HG02938 (cell line): ENCODE measurements at regions not wholly inside any gene's neighbourhood (a gene's known extent, or its start where the extent isn't known, plus 50 kb on each side); places are given as distances from the start of the nearest gene placed in this dataset.

Source experiments
- ATAC-seq: cut with Tn5 transposase; IDR thresholded peaks from one replicate; pipeline ENCODE4 v1.9.1; 2021; ENCODE audit warnings: mild to moderate bottlenecking, moderate library complexity; ENCODE audit not compliant: unreplicated experiment

DNA sequence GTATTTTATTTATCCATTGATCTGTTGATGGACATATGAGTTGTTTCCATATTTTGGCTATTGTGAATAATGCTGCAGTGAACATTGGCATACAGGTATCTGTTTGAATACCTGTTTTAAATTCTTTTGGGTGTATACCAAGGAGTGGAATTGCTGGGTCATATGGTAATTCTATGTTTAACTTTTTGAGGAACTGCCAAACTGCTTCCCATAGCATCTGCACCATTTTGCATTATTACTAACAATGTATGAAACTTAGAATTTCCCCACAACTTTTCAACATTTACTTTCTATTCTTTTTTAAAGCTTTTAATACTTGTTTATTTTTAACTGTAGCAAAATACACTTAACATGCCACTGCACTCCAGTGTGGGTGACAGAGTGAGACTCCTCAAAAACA is 57.0 kb upstream of the MSN start:
- ATAC-seq = no peak

DNA sequence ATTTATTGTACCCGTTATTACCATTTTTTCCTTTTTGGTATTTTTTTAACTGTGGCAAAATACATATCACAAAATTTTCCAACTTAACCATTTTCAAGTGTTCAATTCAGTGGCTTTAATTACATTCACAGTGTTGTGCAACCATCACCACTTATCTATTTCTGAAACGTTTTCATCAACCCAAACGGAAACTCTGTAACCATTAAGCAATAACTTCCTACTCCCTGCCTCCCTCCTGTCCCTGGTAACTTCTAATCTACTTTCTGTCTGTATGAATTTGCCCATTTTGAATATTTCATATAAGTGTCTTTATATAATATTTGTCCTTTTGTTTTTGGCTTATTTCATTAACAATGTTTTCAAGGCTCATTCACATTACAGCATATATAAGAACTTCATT is 57.4 kb upstream of the MSN start:
- ATAC-seq = no peak

- no peak for ATAC-seq
Observed at GRCh38 chrX:65609237-65609636, 58.2 kb upstream of the MSN start.

- no peak for ATAC-seq
Observed at GRCh38 chrX:65608026-65608425, 59.4 kb upstream of the MSN start.

- no peak for ATAC-seq
Observed at GRCh38 chrX:65607070-65607742, 60.2 kb upstream of the MSN start.

- no peak for ATAC-seq
Observed at GRCh38 chrX:65602221-65602560, 65.3 kb upstream of the MSN start.

DNA sequence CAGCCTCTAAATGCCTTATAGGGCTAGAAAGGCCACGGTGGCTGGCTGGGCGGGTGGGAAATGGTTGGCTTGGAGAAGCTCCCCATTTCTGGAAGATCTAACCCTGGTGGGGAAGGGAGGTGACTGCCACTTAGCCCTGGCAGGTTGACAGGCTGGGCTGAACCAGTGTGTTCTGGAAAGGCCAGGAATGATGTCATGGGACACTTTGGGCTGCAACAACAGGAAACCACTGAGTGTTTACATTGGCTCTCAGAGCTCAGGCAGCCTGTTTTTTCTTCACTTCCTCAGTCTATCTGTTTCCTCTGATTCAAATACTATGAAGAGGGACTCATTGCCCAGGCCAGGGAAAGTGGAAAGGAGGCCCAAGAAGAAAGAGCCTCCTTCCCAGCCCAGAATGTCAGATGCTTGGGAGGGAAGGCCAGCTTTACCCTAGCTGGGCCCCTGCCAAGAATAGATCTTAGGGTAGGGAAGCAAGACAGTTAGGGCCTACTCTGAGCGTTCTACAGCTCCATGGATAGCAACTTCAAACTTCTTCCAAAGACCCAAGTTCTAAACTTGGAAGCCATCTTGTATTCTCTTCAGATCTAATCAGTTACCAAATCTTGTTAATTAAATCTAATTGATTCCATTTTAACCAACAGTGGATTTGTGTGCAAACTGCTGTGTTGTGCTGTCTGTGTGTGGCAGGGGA is 65.8 kb upstream of the MSN start:
- peak; percentile 67 for ATAC-seq

DNA sequence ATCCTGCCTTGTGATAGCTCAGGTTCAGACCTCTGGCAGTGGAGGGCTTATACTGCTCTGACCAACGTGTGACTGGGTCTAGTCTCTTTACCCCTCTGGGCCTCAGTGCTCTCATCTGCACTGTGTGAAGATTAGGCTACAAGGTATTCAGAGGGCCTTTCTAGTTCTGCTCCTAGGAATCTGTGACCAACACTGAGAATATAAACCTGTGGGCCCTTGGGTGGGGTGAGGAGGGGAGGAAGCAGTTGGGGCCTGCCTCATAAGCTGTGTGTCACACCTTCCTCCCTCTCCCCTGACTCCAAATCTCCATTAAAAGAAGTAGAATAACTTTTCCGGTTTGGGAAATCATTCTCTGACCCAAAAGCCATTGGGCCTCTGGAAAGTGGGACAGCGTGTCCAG is 66.3 kb upstream of the MSN start:
- ATAC-seq = no peak

GRCh38 chrX:65600106-65600505 is 65.5 kb upstream of the LAS1L start:
- ATAC-seq = no peak

DNA sequence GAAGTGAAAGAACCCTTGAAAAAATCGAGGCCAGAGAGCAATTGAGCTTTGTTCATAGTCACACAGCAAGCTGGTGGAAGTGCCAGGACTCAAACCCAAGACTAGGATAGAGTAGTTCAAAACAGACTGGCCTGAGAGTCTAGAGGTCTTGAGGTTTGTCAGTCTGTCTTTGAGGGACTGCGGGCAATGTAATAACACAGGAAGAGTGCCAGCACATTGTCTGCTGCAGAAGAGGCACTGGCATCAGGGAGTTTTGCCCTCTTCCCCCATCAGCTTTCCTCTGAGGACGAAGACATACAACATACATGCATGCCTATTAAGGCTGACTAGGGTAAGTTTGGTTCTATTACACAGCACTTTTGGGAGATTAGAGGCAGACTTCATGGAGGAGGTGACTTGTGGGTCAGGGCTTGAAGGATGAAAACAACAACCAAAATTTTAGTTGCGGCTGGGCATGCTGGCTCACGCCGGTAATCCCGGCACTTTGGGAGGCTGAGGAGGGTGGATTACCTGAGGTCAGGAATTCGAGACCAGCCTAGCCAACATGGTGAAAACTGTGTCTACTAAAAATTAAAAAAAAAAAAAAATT is 64.1 kb upstream of the LAS1L start:
- ATAC-seq = no peak

GRCh38 chrX:65596270-65597034 is 61.9 kb upstream of the LAS1L start:
- ATAC-seq = peak; percentile 59

DNA sequence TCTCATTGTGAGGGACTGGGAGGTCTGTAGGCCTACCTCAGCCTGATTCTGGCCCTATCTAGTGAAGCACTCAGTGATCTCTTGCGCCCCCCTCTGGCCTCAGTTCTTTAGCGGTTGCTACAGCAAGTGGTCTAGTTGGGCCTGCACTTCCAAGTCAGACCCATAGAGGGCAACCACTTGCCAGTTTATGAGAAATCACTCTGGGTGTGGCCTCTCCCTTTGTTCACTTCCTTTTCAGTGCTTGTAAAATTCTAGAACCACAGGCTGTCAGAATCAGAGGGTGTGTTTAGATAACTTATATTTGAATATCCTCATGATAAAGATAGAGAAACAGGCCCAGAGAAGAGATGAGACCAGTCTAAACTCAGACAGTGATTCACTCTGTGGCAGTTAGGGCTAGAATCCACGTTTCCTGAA is 60.9 kb upstream of the LAS1L start:
- peak; percentile 79 for ATAC-seq

GRCh38 chrX:65591206-65591605 is 56.6 kb upstream of the LAS1L start:
- ATAC-seq = no peak

DNA sequence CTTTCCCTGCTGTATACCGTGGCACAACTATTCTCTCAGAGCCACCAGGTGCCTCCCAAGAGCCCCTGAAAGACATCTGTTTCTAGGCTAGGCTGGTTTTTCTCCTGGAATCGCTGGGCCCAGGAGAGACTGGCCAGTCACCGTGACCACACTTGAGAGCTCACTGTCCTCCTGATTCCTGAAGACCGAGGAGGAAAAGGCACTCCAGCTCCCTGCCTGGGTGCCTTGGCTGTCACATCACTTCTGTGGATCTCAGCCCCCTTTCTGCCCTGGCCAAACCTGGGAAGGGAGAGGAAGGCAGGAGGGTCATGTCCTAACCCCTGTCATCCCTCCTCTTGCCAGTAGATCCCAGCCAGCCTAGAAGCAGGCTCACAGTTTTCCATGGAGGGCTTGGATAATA is 54.7 kb upstream of the LAS1L start:
- ATAC-seq = no peak

GRCh38 chrX:65588795-65589194 is 54.2 kb upstream of the LAS1L start:
- no peak for ATAC-seq

- ATAC-seq = no peak
Observed at GRCh38 chrX:65587616-65588526, 53.3 kb upstream of the LAS1L start.

- no peak for ATAC-seq
Observed at GRCh38 chrX:65586491-65586890, 51.9 kb upstream of the LAS1L start.

DNA sequence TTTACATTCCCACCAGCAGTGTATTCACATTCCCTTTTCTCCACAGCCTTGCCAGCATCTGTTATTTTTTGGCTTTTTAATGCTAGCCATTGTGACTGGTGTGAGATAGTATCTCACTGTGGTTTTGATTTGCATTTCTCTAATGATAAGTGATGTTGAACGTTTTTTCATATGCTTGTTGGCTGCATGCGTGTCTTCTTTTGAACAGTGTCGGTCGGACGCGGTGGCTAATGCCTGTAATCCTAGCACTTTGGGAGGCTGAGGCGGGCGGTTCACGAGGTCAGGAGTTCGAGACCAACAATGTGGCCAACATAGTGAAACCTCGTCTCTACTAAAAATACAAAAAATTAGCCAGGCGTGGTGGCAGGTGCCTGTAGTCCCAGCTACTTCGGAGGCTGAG is 50.6 kb upstream of the LAS1L start:
- ATAC-seq = peak; percentile 35
